ENCODE measurements at regions not wholly inside any gene's neighbourhood (a gene's known extent, or its start where the extent isn't known, plus 50 kb on each side); places are given as distances from the start of the nearest gene placed in this dataset.

- H2AFZ ChIP-seq (ENCODE audit: low read depth, low read length), result no peak overlapping the region
- no peaks in the 10 kb centered on the region for H3K9me2 ChIP-seq (ENCODE audit: insufficient read depth, low read length)
- no peaks in the 10 kb centered on the region for H3K36me3 ChIP-seq (ENCODE audit: insufficient read depth, low read length)
- H3K4me2 ChIP-seq (ENCODE audit: low read length), result no peak overlapping the region
- H3K4me3 ChIP-seq (ENCODE audit: low read length), result no peak overlapping the region
- H3K9ac ChIP-seq (ENCODE audit: low read length), result no peak overlapping the region
- H3F3A ChIP-seq (ENCODE audit: insufficient read depth, low read length, poor library complexity, severe bottlenecking), result no peaks in the 10 kb centered on the region
- H3K9me3 ChIP-seq (ENCODE audit: low read length), result no peaks in the 10 kb centered on the region
- TF ChIP-seq TAF1 (IDR thresholded peaks at IDR 0.05; ENCODE audit: low read depth) (no peak), CTCF (IDR thresholded peaks at IDR 0.05; ENCODE audit: poor library complexity, severe bottlenecking) (no peak), SMC3 (conservative IDR thresholded peaks at IDR 0.05; ENCODE audit: poor library complexity) (no peak), EP300 (conservative IDR thresholded peaks at IDR 0.05; ENCODE audit: poor library complexity, severe bottlenecking) (no peak), POLR2AphosphoS5 (IDR thresholded peaks at IDR 0.05) (no peak), MXI1 (conservative IDR thresholded peaks at IDR 0.05; ENCODE audit: poor library complexity, severe bottlenecking) (no peak), RAD21 (conservative IDR thresholded peaks at IDR 0.05) (no peak), REST (IDR thresholded peaks at IDR 0.05; ENCODE audit: borderline replicate concordance) (no peak)
- no peaks in the 10 kb centered on the region for H3K79me2 ChIP-seq (replicated peaks; ENCODE audit: insufficient read depth, low read length)
- H3K27me3 ChIP-seq (ENCODE audit: insufficient read depth, low read depth, low read length), result no peaks in the 10 kb centered on the region
- no peak overlapping the region for H3K27ac ChIP-seq (ENCODE audit: low read length)
- no peaks in the 10 kb centered on the region for H4K20me1 ChIP-seq (ENCODE audit: insufficient read depth)
Measured at GRCh38 chr4:107203733-107204132, 167.6 kb upstream of the DKK2 start.

- H3K9me2 ChIP-seq (ENCODE audit: insufficient read depth, low read length), result no peaks in the 10 kb centered on the region
- H3K36me3 ChIP-seq (ENCODE audit: insufficient read depth, low read length), result no peaks in the 10 kb centered on the region
- H3F3A ChIP-seq (ENCODE audit: insufficient read depth, low read length, poor library complexity, severe bottlenecking), result no peaks in the 10 kb centered on the region
- no peaks in the 10 kb centered on the region for H4K20me1 ChIP-seq (ENCODE audit: insufficient read depth)
- no peak overlapping the region for H3K4me3 ChIP-seq (ENCODE audit: low read length)
- H2AFZ ChIP-seq (ENCODE audit: low read depth, low read length), result no peak overlapping the region
- H3K9me3 ChIP-seq (ENCODE audit: low read length), result no peaks in the 10 kb centered on the region
- H3K79me2 ChIP-seq (replicated peaks; ENCODE audit: insufficient read depth, low read length), result no peaks in the 10 kb centered on the region
- no peak overlapping the region for H3K27ac ChIP-seq (ENCODE audit: low read length)
- no peak overlapping the region for H3K4me2 ChIP-seq (ENCODE audit: low read length)
- no peak overlapping the region for H3K9ac ChIP-seq (ENCODE audit: low read length)
- H3K27me3 ChIP-seq (ENCODE audit: insufficient read depth, low read depth, low read length), result no peaks in the 10 kb centered on the region
- TF ChIP-seq SMC3 (conservative IDR thresholded peaks at IDR 0.05; ENCODE audit: poor library complexity), result no peak
- TF ChIP-seq CTCF (IDR thresholded peaks at IDR 0.05; ENCODE audit: poor library complexity, severe bottlenecking), result no peak
- no peak for TF ChIP-seq REST (IDR thresholded peaks at IDR 0.05; ENCODE audit: borderline replicate concordance)
- no peak for TF ChIP-seq MXI1 (conservative IDR thresholded peaks at IDR 0.05; ENCODE audit: poor library complexity, severe bottlenecking)
- no peak for TF ChIP-seq POLR2AphosphoS5 (IDR thresholded peaks at IDR 0.05)
Measured at GRCh38 chr4:107202744-107203143, 166.6 kb upstream of the DKK2 start.

Data from neural cell (in vitro differentiated cells).